CD4-positive, alpha-beta T cell (primary cell): ENCODE measurements at regions not wholly inside any gene's neighbourhood (a gene's known extent, or its start where the extent isn't known, plus 50 kb on each side); places are given as distances from the start of the nearest gene placed in this dataset.

Experiments
- ATAC-seq: fragments of 200-7000 bp; cut with Tn5 transposase; one replicate; pipeline ENCODE4 v1.10.0; 2022; ENCODE audit warnings: mild to moderate bottlenecking; ENCODE audit not compliant: poor library complexity
- CTCF ChIA-PET: fragments of 350-600 bp; sonication (Branson Sonifier 250); formaldehyde crosslinking; loops from one replicate; lab custom pipeline; 2021; ENCODE audit warnings: antibody characterized with exemption, inconsistent platforms; lab: Charles Lee
- POLR2A ChIA-PET: fragments of 350-600 bp; sonication (Branson Sonifier 250); formaldehyde crosslinking; loops from one replicate; lab custom pipeline; 2021; ENCODE audit warnings: antibody characterized with exemption, inconsistent platforms; lab: Charles Lee
- DNase-seq, 14 experiments: peaks; one replicate each; pipeline ENCODE4 v3.0.0-alpha.2; 2013 to 2020; ENCODE audit warnings: mixed read lengths in 2 of 14
- H3K27ac ChIP-seq, 2 donors: one replicate each; pipeline versions ENCODE4 v1.5.1 to v1.7.0; 2013; ENCODE audit warnings: low read length in 2 of 2, low read depth in 1 of 2, mild to moderate bottlenecking in 1 of 2
- H3K27me3 ChIP-seq, 2 experiments: 1 replicate in 1 of 2; 2 replicates in 1 of 2; pipeline versions ENCODE4 v1.6.1 to v1.7.0; 2013; ENCODE audit warnings: low read length in 2 of 2, control low read depth in 1 of 2, mild to moderate bottlenecking in 1 of 2, moderate library complexity in 1 of 2; ENCODE audit not compliant: insufficient read depth in 2 of 2, control insufficient read depth in 1 of 2
- H3K36me3 ChIP-seq: one replicate; pipeline ENCODE4 v1.6.1; 2013; ENCODE audit warnings: low read length, control low read depth; ENCODE audit not compliant: insufficient read depth
- H3K4me1 ChIP-seq: one replicate; pipeline ENCODE4 v1.6.1; 2013; ENCODE audit warnings: low read length, control low read depth; ENCODE audit not compliant: insufficient read depth
- H3K4me3 ChIP-seq: one replicate; pipeline ENCODE4 v1.5.1; 2013; ENCODE audit warnings: mild to moderate bottlenecking, low read length, moderate library complexity
- H3K9me3 ChIP-seq, 2 experiments: 1 replicate in 1 of 2; 2 replicates in 1 of 2; pipeline versions ENCODE4 v1.6.1 to v1.7.0; 2013; ENCODE audit warnings: low read length in 2 of 2, mild to moderate bottlenecking in 2 of 2, control low read depth in 1 of 2, moderate library complexity in 1 of 2; ENCODE audit not compliant: control insufficient read depth in 1 of 2, insufficient read depth in 1 of 2
- H3K27ac Mint-ChIP-seq: one replicate; pipeline ENCODE4 v1.8.0; 2020; ENCODE audit warnings: mixed read lengths
- H3K27me3 Mint-ChIP-seq: one replicate; pipeline ENCODE4 v1.8.0; 2021; ENCODE audit warnings: mixed read lengths
- H3K36me3 Mint-ChIP-seq: one replicate; pipeline ENCODE4 v1.8.0; 2021; ENCODE audit warnings: low read depth, mixed read lengths
- H3K4me1 Mint-ChIP-seq: one replicate; pipeline ENCODE4 v1.8.0; 2021; ENCODE audit warnings: low read depth, mixed read lengths
- H3K4me3 Mint-ChIP-seq: one replicate; pipeline ENCODE4 v1.8.0; 2020; ENCODE audit warnings: mild to moderate bottlenecking, mixed read lengths
- H3K9me3 Mint-ChIP-seq: one replicate; pipeline ENCODE4 v1.8.0; 2020; ENCODE audit warnings: mixed read lengths
- CTCF ChIP-seq: fragments of 200-600 bp; IDR thresholded peaks from one replicate; pipeline ENCODE4 v1.8.0; 2022; ENCODE audit warnings: antibody characterized with exemption, mild to moderate bottlenecking
- intact Hi-C, 2 experiments: fragments of 100-400 bp; cut with DNase I in 1 of 2; cut with micrococcal nuclease in 1 of 2; formaldehyde crosslinking; loops; one replicate each; pipeline versions ENCODE4 v1.15.1 to v1.9.0; 2023 to 2025; cut with DNase I, micrococcal nuclease

- no peak for ATAC-seq
Measured at GRCh38 chr4:26227601-26228229, 93.1 kb upstream of the RBPJ start.

GRCh38 chr4:26228883-26229282 is 91.9 kb upstream of the RBPJ start:
- CTCF ChIA-PET = interaction anchor here (0.6 kb wide), 1 partner anchor 12 kb away, joined by 3 read pairs; no protein-coding TSS in a partner anchor
- Histone ChIP-seq H3K4me1 (no peaks in the 10 kb centered on the region), H3K4me3 (no peak overlapping the region), H3K36me3 (no peaks in the 10 kb centered on the region), H3K27me3 (no peaks in the 10 kb centered on the region), H3K9me3 (no peaks in the 10 kb centered on the region), H3K27ac (no peak overlapping the region)
- H3K4me3 Mint-ChIP-seq = no peak overlapping the region
- DNase-seq = no peak
- no peaks in the 10 kb centered on the region for H3K36me3 Mint-ChIP-seq
- H3K27ac Mint-ChIP-seq = no peak overlapping the region
- no peaks in the 10 kb centered on the region for H3K9me3 Mint-ChIP-seq
- no peak for ATAC-seq
- H3K27me3 Mint-ChIP-seq = no peaks in the 10 kb centered on the region
- intact Hi-C loops = no loop called here
- peaks cover 12% of the 10 kb centered on the region for H3K4me1 Mint-ChIP-seq
- TF ChIP-seq CTCF = no peak
- POLR2A ChIA-PET = no interaction called here

More at GRCh38 chr4:26227601-26228229, 93.1 kb upstream of the RBPJ start:
- peaks cover under 1% of the 10 kb centered on the region for H3K4me1 Mint-ChIP-seq
- ChIA-PET POLR2A (no interaction called here), CTCF (no interaction called here)
- TF ChIP-seq CTCF = no peak
- H3K36me3 Mint-ChIP-seq = no peaks in the 10 kb centered on the region
- Histone ChIP-seq H3K4me1 (no peaks in the 10 kb centered on the region), H3K27ac (no peak overlapping the region), H3K27me3 (no peaks in the 10 kb centered on the region), H3K4me3 (no peak overlapping the region), H3K9me3 (no peaks in the 10 kb centered on the region), H3K36me3 (no peaks in the 10 kb centered on the region)
- H3K4me3 Mint-ChIP-seq = no peak overlapping the region
- H3K9me3 Mint-ChIP-seq = no peaks in the 10 kb centered on the region
- no peaks in the 10 kb centered on the region for H3K27me3 Mint-ChIP-seq
- intact Hi-C loops = no loop called here
- DNase-seq = no peak
- no peak overlapping the region for H3K27ac Mint-ChIP-seq

- Mint-ChIP-seq H3K27me3 (no peaks in the 10 kb centered on the region), H3K4me3 (no peak overlapping the region)
Measured at GRCh38 chr4:26229974-26230373, 90.8 kb upstream of the RBPJ start.

More at GRCh38 chr4:26229974-26230373, 90.8 kb upstream of the RBPJ start:
- ChIA-PET CTCF (no interaction called here), POLR2A (no interaction called here)
- intact Hi-C loops = no loop called here
- Mint-ChIP-seq H3K4me1 (peaks cover 13% of the 10 kb centered on the region), H3K27ac (no peak overlapping the region), H3K9me3 (no peaks in the 10 kb centered on the region), H3K36me3 (no peaks in the 10 kb centered on the region)
- no peaks in the 10 kb centered on the region for H3K9me3 ChIP-seq
- DNase-seq (no peak), ATAC-seq (no peak)
- H3K4me3 ChIP-seq = no peak overlapping the region
- TF ChIP-seq CTCF = no peak
- H3K4me1 ChIP-seq = no peaks in the 10 kb centered on the region
- no peaks in the 10 kb centered on the region for H3K36me3 ChIP-seq
- no peak overlapping the region for H3K27ac ChIP-seq
- no peaks in the 10 kb centered on the region for H3K27me3 ChIP-seq
